AG10803 (cell line): ENCODE measurements at regions not wholly inside any gene's neighbourhood (a gene's known extent, or its start where the extent isn't known, plus 50 kb on each side); places are given as distances from the start of the nearest gene placed in this dataset.
"Not testable (repeated sequence)": the region's sequence is repeated elsewhere in the genome, so short reads cannot be mapped to it uniquely, and the experiment has no call there.

ENCODE experiments used
- DNase-seq: peaks from one replicate; pipeline ENCODE4 v3.0.0; 2010; ENCODE audit warnings: low read depth
- H3K4me3 ChIP-seq: 2 replicates; pipeline ENCODE4 v1.5.1; 2011; ENCODE audit warnings: mild to moderate bottlenecking, low read length, control low read depth
- CTCF ChIP-seq: conservative IDR thresholded peaks from 2 replicates; pipeline ENCODE4 v1.5.1; 2011; ENCODE audit warnings: mild to moderate bottlenecking, low read length, control low read depth, inconsistent platforms

GRCh38 chr20:48444249-48444648 lies 383.6 kb downstream of the PREX1 start:
- TF ChIP-seq CTCF, result no peak
- DNase-seq, result no peak
- no peak overlapping the region for H3K4me3 ChIP-seq

GRCh38 chr20:48440916-48441315 lies 386.9 kb downstream of the PREX1 start:
- no peak for DNase-seq
- H3K4me3 ChIP-seq, result no peak overlapping the region
- no peak for TF ChIP-seq CTCF

- H3K4me3 ChIP-seq, DNase-seq: not testable (repeated sequence)
Measured at GRCh38 chr20:48440261-48440660, 387.5 kb downstream of the PREX1 start.

- TF ChIP-seq CTCF, result no peak
- no peak for DNase-seq
- H3K4me3 ChIP-seq, result no peak overlapping the region
Measured at GRCh38 chr20:48437146-48437545, 390.7 kb downstream of the PREX1 start.

GRCh38 chr20:48436609-48437008 lies 391.2 kb downstream of the PREX1 start:
- not testable (repeated sequence) for DNase-seq

GRCh38 chr20:48433178-48433577 lies 394.6 kb downstream of the PREX1 start:
- TF ChIP-seq CTCF, result no peak
- no peak for DNase-seq
- H3K4me3 ChIP-seq, result no peak overlapping the region

More at GRCh38 chr20:48436609-48437008, 391.2 kb downstream of the PREX1 start:
- not testable (repeated sequence) for H3K4me3 ChIP-seq

- DNase-seq, result no peak
- no peak for TF ChIP-seq CTCF
- no peak overlapping the region for H3K4me3 ChIP-seq
Measured at GRCh38 chr20:48432494-48432832, 395.3 kb downstream of the PREX1 start.

GRCh38 chr20:48431653-48432493 lies 395.9 kb downstream of the PREX1 start:
- no peak for DNase-seq
- H3K4me3 ChIP-seq, result no peak overlapping the region
- TF ChIP-seq CTCF, result no peak
